B cell (primary cell): ENCODE measurements at regions not wholly inside any gene's neighbourhood (a gene's known extent, or its start where the extent isn't known, plus 50 kb on each side); places are given as distances from the start of the nearest gene placed in this dataset.

Experiments
- ATAC-seq: fragments of 200-7000 bp; cut with Tn5 transposase; one replicate; pipeline ENCODE4 v1.10.0; 2021; ENCODE audit warnings: low read depth, mild to moderate bottlenecking, moderate number of reproducible peaks, moderate library complexity
- CTCF ChIA-PET: fragments of 350-600 bp; sonication (Branson Sonifier 250); formaldehyde crosslinking; loops from one replicate; lab custom pipeline; 2021; ENCODE audit warnings: antibody characterized with exemption, inconsistent platforms; lab: Charles Lee
- POLR2A ChIA-PET: fragments of 350-600 bp; sonication (Branson Sonifier 250); formaldehyde crosslinking; loops from one replicate; lab custom pipeline; 2021; ENCODE audit warnings: antibody characterized with exemption; lab: Charles Lee
- DNase-seq: peaks from one replicate; pipeline ENCODE4 v3.0.0; 2013
- H2AFZ ChIP-seq: 2 replicates; pipeline ENCODE4 v1.6.1; 2012; ENCODE audit warnings: mild to moderate bottlenecking, low read depth, low read length; ENCODE audit not compliant: insufficient read depth, poor library complexity, severe bottlenecking
- H3K27ac ChIP-seq, 2 donors: 1 replicate in 1 of 2; 2 replicates in 1 of 2; pipeline ENCODE4 v1.5.1; 2012 to 2013; ENCODE audit warnings: low read length in 2 of 2, mild to moderate bottlenecking in 2 of 2, moderate library complexity in 1 of 2
- H3K27me3 ChIP-seq, 4 experiments: fragments of 200-600 bp in 1 of 4; sonication (generic) in 1 of 4; replicated peaks in 1 of 4; 1 replicate in 2 of 4; 2 replicates in 2 of 4; pipeline versions ENCODE4 v1.6.1 to v1.7.0; 2013 to 2016; ENCODE audit warnings: low read length in 3 of 4, mild to moderate bottlenecking in 2 of 4, mixed read lengths in 1 of 4, moderate library complexity in 1 of 4; ENCODE audit not compliant: insufficient read depth in 4 of 4, control insufficient read depth in 3 of 4; ENCODE audit errors: control extremely low read depth in 1 of 4
- H3K36me3 ChIP-seq, 2 experiments: replicated peaks in 1 of 2; 1 replicate in 1 of 2; 2 replicates in 1 of 2; pipeline versions ENCODE4 v1.6.1 to v1.7.1; 2013; ENCODE audit warnings: low read length in 1 of 2; ENCODE audit not compliant: insufficient read depth in 2 of 2, control insufficient read depth in 1 of 2; ENCODE audit errors: control extremely low read depth in 1 of 2, extremely low read depth in 1 of 2
- H3K4me1 ChIP-seq, 2 donors: fragments of 200-600 bp in 1 of 2; sonication (generic) in 1 of 2; 1 replicate in 1 of 2; 2 replicates in 1 of 2; pipeline versions ENCODE4 v1.5.1 to v1.6.1; 2013 to 2017; ENCODE audit warnings: low read length in 2 of 2; ENCODE audit not compliant: control insufficient read depth in 2 of 2, insufficient read depth in 2 of 2
- H3K4me2 ChIP-seq: replicated peaks from 2 replicates; pipeline ENCODE3; 2012; ENCODE audit warnings: mild to moderate bottlenecking, low read depth, low read length; ENCODE audit not compliant: poor library complexity, severe bottlenecking
- H3K4me3 ChIP-seq, 5 experiments: fragments of 200-600 bp in 1 of 5; sonication (generic) in 1 of 5; 1 replicate in 3 of 5; 2 replicates in 2 of 5; pipeline versions ENCODE4 v1.5.1 to v1.7.0; 2011 to 2016; ENCODE audit warnings: low read length in 4 of 5, mild to moderate bottlenecking in 4 of 5, low read depth in 2 of 5, control low read depth in 1 of 5, moderate library complexity in 1 of 5; ENCODE audit not compliant: insufficient read depth in 1 of 5; ENCODE audit errors: control extremely low read depth in 1 of 5, extremely low read depth in 1 of 5
- H3K79me2 ChIP-seq: fragments of 200-600 bp; sonication (generic); one replicate; pipeline ENCODE4 v1.6.0; 2016; ENCODE audit warnings: low read length; ENCODE audit not compliant: control insufficient read depth, insufficient read depth
- H3K9ac ChIP-seq: fragments of 200-600 bp; sonication (generic); 2 replicates; pipeline ENCODE4 v1.6.1; 2017; ENCODE audit warnings: mild to moderate bottlenecking, low read length, moderate library complexity
- H3K9me3 ChIP-seq, 3 donors: one replicate each; pipeline versions ENCODE4 v1.6.1 to v1.7.1; 2013; ENCODE audit warnings: low read length in 2 of 3; ENCODE audit not compliant: control insufficient read depth in 2 of 3, insufficient read depth in 1 of 3; ENCODE audit errors: control extremely low read depth in 1 of 3
- H4K20me1 ChIP-seq: 2 replicates; pipeline ENCODE4 v1.6.0; 2012; ENCODE audit warnings: mild to moderate bottlenecking, low read length; ENCODE audit not compliant: insufficient read depth, control insufficient read depth, poor library complexity, severe bottlenecking
- H3K27ac Mint-ChIP-seq: one replicate; pipeline ENCODE4 v1.8.0; 2021; ENCODE audit warnings: mixed read lengths
- H3K27me3 Mint-ChIP-seq: one replicate; pipeline ENCODE4 v1.8.0; 2021; ENCODE audit warnings: mixed read lengths
- H3K4me1 Mint-ChIP-seq: one replicate; pipeline ENCODE4 v1.8.0; 2021; ENCODE audit warnings: mixed read lengths
- H3K4me3 Mint-ChIP-seq: one replicate; pipeline ENCODE4 v1.8.0; 2021; ENCODE audit warnings: mixed read lengths
- H3K9me3 Mint-ChIP-seq: one replicate; pipeline ENCODE4 v1.8.0; 2022; ENCODE audit warnings: mixed read lengths; ENCODE audit not compliant: insufficient read depth
- EZH2 ChIP-seq: IDR thresholded peaks from 2 replicates; pipeline ENCODE4 v1.6.1; 2012; ENCODE audit warnings: borderline replicate concordance, low read depth, mild to moderate bottlenecking, moderate library complexity, low read length; ENCODE audit not compliant: insufficient read depth, poor library complexity, severe bottlenecking
- WGBS: methylation state at CpG from one replicate; pipeline ENCODE4 v1.1.5; 2013; ENCODE audit warnings: missing lambda C conversion rate; ENCODE audit not compliant: insufficient coverage; 5-methylcytosine and 5-hydroxymethylcytosine counted together
- intact Hi-C: fragments of 100-400 bp; cut with micrococcal nuclease; formaldehyde crosslinking; loops from one replicate; pipeline ENCODE4 v1.10.0; 2022
- TF ChIP-seq, protein P1 (sequence below): fragments of 200-600 bp; IDR thresholded peaks from one replicate; pipeline ENCODE4 v1.8.0; 2022; ENCODE audit warnings: antibody characterized with exemption, mild to moderate bottlenecking

DNA sequence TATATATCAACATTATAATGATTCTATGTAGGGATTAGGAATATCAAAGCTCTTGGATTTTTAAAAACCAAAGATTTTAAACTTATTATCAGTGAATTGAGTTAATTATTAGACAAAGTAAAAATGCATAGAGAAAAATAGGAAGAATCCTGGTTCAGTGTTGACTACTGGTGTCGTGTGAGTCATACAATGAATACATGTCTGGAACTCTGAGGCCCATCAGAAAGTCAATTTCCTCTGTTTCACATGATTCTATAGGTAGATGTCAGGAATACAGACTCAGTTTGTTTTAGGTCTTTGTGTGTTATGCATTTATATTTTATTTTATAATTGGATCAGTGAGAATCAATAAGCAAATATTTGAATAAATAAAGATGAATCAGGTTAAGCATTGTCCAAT is 84.5 kb upstream of the RTL1 start:
- H3K4me3 ChIP-seq, result no peak overlapping the region

DNA sequence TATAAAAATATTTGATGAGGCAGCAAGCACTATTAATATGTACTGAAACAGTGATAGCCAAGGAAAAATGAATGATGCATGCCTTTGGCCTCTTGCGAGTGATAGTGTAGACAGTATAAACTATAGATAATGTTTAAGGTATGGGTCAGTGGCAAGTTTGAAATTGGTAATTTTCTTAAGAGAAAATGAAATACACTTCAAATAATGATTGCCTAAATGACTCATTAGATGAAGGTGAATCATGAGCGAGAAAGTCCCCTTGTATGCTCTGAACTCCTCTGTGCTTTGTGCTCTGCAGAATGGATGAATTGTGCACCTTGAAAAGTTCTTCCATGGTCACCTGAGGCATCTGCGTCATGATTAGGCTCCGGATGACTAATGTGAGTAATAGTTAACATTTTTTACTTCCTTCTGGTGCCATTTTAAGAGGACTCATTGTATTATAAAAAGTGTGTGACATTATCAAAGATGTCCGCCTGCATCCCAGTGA is 84.9 kb upstream of the RTL1 start:
- CTCF ChIA-PET, result no interaction called here
- H3K27me3 Mint-ChIP-seq, result no peaks in the 10 kb centered on the region
- WGBS, result 86% methylated on average over 1 of the region's 5 CpGs

More for the DNA sequence above, 84.5 kb upstream of the RTL1 start:
- WGBS, result no CpG with 5 or more reads among the region's 1 CpG
- H2AFZ ChIP-seq, result no peak overlapping the region
- H3K4me2 ChIP-seq, result no peak overlapping the region
- H3K9me3 ChIP-seq, result no peaks in the 10 kb centered on the region
- Mint-ChIP-seq H3K4me1 (no peaks in the 10 kb centered on the region), H3K4me3 (no peak overlapping the region), H3K9me3 (no peaks in the 10 kb centered on the region), H3K27me3 (no peaks in the 10 kb centered on the region), H3K27ac (no peak overlapping the region)
- no peaks in the 10 kb centered on the region for H3K36me3 ChIP-seq
- ATAC-seq, result no peak
- ChIA-PET CTCF (no interaction called here), POLR2A (no interaction called here)
- H3K4me1 ChIP-seq, result no peaks in the 10 kb centered on the region
- H3K79me2 ChIP-seq, result no peaks in the 10 kb centered on the region
- DNase-seq, result no peak
- H3K9ac ChIP-seq, result no peak overlapping the region
- H3K27ac ChIP-seq, result no peak overlapping the region
- intact Hi-C loops, result no loop called here
- no peaks in the 10 kb centered on the region for H3K27me3 ChIP-seq
- no peaks in the 10 kb centered on the region for H4K20me1 ChIP-seq
- TF ChIP-seq, protein P1, sequence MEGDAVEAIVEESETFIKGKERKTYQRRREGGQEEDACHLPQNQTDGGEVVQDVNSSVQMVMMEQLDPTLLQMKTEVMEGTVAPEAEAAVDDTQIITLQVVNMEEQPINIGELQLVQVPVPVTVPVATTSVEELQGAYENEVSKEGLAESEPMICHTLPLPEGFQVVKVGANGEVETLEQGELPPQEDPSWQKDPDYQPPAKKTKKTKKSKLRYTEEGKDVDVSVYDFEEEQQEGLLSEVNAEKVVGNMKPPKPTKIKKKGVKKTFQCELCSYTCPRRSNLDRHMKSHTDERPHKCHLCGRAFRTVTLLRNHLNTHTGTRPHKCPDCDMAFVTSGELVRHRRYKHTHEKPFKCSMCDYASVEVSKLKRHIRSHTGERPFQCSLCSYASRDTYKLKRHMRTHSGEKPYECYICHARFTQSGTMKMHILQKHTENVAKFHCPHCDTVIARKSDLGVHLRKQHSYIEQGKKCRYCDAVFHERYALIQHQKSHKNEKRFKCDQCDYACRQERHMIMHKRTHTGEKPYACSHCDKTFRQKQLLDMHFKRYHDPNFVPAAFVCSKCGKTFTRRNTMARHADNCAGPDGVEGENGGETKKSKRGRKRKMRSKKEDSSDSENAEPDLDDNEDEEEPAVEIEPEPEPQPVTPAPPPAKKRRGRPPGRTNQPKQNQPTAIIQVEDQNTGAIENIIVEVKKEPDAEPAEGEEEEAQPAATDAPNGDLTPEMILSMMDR, result no peak
- no peak for TF ChIP-seq EZH2

More for the DNA sequence above, 84.9 kb upstream of the RTL1 start:
- Histone ChIP-seq H3K4me1 (no peaks in the 10 kb centered on the region), H3K4me3 (no peak overlapping the region), H2AFZ (no peak overlapping the region), H3K4me2 (no peak overlapping the region), H3K27me3 (no peaks in the 10 kb centered on the region), H4K20me1 (no peaks in the 10 kb centered on the region), H3K9ac (no peak overlapping the region), H3K27ac (no peak overlapping the region), H3K36me3 (no peaks in the 10 kb centered on the region), H3K9me3 (no peaks in the 10 kb centered on the region), H3K79me2 (no peaks in the 10 kb centered on the region)
- TF ChIP-seq EZH2, result no peak
- TF ChIP-seq, protein P1, result no peak
- Mint-ChIP-seq H3K9me3 (no peaks in the 10 kb centered on the region), H3K4me1 (no peaks in the 10 kb centered on the region), H3K4me3 (no peak overlapping the region), H3K27ac (no peak overlapping the region)
- intact Hi-C loops, result no loop called here
- ATAC-seq, result no peak
- POLR2A ChIA-PET, result no interaction called here
- no peak for DNase-seq
